GM12878 (cell line): ENCODE measurements at regions not wholly inside any gene's neighbourhood (a gene's known extent, or its start where the extent isn't known, plus 50 kb on each side); places are given as distances from the start of the nearest gene placed in this dataset.

ENCODE experiments used
- BCL11A ChIP-seq: IDR thresholded peaks from 2 replicates; pipeline ENCODE4 v1.6.1; 2011; ENCODE audit warnings: low read depth, low read length
- ETV6 ChIP-seq, 2 experiments: fragments of 450-650 bp in 1 of 2; IDR thresholded peaks in 1 of 2; conservative IDR thresholded peaks in 1 of 2; 2 replicates each; pipeline ENCODE4 v1.6.1; 2014; ENCODE audit warnings: antibody characterized with exemption in 1 of 2, borderline replicate concordance in 1 of 2, low read depth in 1 of 2, mild to moderate bottlenecking in 1 of 2, moderate library complexity in 1 of 2
- LARP7 ChIP-seq: fragments of 450-650 bp; IDR thresholded peaks from 2 replicates; pipeline ENCODE4 v1.6.1; 2017; ENCODE audit warnings: mild to moderate bottlenecking
- NFXL1 ChIP-seq: fragments of 450-650 bp; IDR thresholded peaks from 2 replicates; pipeline ENCODE4 v1.6.1; 2017; ENCODE audit warnings: antibody characterized with exemption, mild to moderate bottlenecking, borderline replicate concordance
- SRF ChIP-seq, 2 experiments: IDR thresholded peaks; 2 replicates each; pipeline ENCODE4 v1.6.1; 2011; ENCODE audit warnings: low read depth in 2 of 2, low read length in 2 of 2, mild to moderate bottlenecking in 1 of 2, moderate library complexity in 1 of 2
- YBX1 ChIP-seq: fragments of 450-650 bp; IDR thresholded peaks from 2 replicates; pipeline ENCODE4 v1.6.1; 2016; ENCODE audit warnings: antibody characterized with exemption
- TF ChIP-seq, protein P1 (sequence below): IDR thresholded peaks from 2 replicates; pipeline ENCODE4 v1.6.1; 2012; ENCODE audit warnings: improper control_type of control experiment, low read depth, low read length; ENCODE audit not compliant: insufficient replicate concordance
- TF ChIP-seq, protein P2 (sequence below): fragments of 450-650 bp; IDR thresholded peaks from 2 replicates; pipeline ENCODE4 v1.6.1; 2014; ENCODE audit warnings: mild to moderate bottlenecking
- TF ChIP-seq, protein P3 (sequence below): IDR thresholded peaks from 2 replicates; pipeline ENCODE4 v1.6.1; 2012; ENCODE audit warnings: low read depth, low read length, improper control_type of control experiment
- TF ChIP-seq, protein P4 (sequence below): fragments of 450-650 bp; IDR thresholded peaks from 2 replicates; pipeline ENCODE4 v1.6.1; 2017; ENCODE audit warnings: antibody characterized with exemption, mild to moderate bottlenecking, moderate library complexity
- TF ChIP-seq, protein P5 (sequence below): IDR thresholded peaks from 2 replicates; pipeline ENCODE4 v1.6.1; 2011; ENCODE audit warnings: borderline replicate concordance, low read depth, mild to moderate bottlenecking, moderate library complexity, low read length; ENCODE audit not compliant: insufficient read depth, poor library complexity, severe bottlenecking

DNA sequence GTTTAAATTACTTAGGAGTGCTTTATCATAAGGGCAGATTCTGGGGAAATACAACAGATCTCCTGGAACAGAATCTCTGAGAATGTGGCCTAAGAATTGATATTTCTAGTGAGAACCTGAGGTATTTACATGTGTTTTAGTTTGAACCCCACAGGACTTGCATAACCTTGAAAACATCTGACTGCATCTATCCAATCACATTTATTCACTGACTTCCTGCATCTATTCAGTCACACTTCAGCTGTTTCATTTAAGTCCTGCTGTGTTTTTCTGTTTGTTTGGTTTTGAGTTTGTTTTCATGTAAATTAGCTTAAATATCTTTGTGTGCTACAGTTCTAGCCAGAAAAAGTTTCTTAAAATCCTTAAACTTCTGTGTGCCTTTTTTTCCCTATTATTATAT is 1260.7 kb downstream of the PLA2G4A start (continued):
- TF ChIP-seq, protein P1, sequence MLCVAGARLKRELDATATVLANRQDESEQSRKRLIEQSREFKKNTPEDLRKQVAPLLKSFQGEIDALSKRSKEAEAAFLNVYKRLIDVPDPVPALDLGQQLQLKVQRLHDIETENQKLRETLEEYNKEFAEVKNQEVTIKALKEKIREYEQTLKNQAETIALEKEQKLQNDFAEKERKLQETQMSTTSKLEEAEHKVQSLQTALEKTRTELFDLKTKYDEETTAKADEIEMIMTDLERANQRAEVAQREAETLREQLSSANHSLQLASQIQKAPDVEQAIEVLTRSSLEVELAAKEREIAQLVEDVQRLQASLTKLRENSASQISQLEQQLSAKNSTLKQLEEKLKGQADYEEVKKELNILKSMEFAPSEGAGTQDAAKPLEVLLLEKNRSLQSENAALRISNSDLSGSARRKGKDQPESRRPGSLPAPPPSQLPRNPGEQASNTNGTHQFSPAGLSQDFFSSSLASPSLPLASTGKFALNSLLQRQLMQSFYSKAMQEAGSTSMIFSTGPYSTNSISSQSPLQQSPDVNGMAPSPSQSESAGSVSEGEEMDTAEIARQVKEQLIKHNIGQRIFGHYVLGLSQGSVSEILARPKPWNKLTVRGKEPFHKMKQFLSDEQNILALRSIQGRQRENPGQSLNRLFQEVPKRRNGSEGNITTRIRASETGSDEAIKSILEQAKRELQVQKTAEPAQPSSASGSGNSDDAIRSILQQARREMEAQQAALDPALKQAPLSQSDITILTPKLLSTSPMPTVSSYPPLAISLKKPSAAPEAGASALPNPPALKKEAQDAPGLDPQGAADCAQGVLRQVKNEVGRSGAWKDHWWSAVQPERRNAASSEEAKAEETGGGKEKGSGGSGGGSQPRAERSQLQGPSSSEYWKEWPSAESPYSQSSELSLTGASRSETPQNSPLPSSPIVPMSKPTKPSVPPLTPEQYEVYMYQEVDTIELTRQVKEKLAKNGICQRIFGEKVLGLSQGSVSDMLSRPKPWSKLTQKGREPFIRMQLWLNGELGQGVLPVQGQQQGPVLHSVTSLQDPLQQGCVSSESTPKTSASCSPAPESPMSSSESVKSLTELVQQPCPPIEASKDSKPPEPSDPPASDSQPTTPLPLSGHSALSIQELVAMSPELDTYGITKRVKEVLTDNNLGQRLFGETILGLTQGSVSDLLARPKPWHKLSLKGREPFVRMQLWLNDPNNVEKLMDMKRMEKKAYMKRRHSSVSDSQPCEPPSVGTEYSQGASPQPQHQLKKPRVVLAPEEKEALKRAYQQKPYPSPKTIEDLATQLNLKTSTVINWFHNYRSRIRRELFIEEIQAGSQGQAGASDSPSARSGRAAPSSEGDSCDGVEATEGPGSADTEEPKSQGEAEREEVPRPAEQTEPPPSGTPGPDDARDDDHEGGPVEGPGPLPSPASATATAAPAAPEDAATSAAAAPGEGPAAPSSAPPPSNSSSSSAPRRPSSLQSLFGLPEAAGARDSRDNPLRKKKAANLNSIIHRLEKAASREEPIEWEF, result no peak
- TF ChIP-seq, protein P2, sequence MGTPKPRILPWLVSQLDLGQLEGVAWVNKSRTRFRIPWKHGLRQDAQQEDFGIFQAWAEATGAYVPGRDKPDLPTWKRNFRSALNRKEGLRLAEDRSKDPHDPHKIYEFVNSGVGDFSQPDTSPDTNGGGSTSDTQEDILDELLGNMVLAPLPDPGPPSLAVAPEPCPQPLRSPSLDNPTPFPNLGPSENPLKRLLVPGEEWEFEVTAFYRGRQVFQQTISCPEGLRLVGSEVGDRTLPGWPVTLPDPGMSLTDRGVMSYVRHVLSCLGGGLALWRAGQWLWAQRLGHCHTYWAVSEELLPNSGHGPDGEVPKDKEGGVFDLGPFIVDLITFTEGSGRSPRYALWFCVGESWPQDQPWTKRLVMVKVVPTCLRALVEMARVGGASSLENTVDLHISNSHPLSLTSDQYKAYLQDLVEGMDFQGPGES, result no peak
- no peak for TF ChIP-seq NFXL1
- TF ChIP-seq, protein P3, sequence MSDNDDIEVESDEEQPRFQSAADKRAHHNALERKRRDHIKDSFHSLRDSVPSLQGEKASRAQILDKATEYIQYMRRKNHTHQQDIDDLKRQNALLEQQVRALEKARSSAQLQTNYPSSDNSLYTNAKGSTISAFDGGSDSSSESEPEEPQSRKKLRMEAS, result no peak
- no peak for TF ChIP-seq SRF (IDR thresholded peaks at IDR 0.05; ENCODE audit: low read depth in 2 of 2, low read length in 2 of 2)
- TF ChIP-seq ETV6 (conservative IDR thresholded peaks at IDR 0.05 in 1 of 2, IDR thresholded peaks at IDR 0.05 in 1 of 2; ENCODE audit: borderline replicate concordance in 1 of 2, low read depth in 1 of 2), result no peak
- TF ChIP-seq BCL11A, result no peak
- TF ChIP-seq, protein P4, sequence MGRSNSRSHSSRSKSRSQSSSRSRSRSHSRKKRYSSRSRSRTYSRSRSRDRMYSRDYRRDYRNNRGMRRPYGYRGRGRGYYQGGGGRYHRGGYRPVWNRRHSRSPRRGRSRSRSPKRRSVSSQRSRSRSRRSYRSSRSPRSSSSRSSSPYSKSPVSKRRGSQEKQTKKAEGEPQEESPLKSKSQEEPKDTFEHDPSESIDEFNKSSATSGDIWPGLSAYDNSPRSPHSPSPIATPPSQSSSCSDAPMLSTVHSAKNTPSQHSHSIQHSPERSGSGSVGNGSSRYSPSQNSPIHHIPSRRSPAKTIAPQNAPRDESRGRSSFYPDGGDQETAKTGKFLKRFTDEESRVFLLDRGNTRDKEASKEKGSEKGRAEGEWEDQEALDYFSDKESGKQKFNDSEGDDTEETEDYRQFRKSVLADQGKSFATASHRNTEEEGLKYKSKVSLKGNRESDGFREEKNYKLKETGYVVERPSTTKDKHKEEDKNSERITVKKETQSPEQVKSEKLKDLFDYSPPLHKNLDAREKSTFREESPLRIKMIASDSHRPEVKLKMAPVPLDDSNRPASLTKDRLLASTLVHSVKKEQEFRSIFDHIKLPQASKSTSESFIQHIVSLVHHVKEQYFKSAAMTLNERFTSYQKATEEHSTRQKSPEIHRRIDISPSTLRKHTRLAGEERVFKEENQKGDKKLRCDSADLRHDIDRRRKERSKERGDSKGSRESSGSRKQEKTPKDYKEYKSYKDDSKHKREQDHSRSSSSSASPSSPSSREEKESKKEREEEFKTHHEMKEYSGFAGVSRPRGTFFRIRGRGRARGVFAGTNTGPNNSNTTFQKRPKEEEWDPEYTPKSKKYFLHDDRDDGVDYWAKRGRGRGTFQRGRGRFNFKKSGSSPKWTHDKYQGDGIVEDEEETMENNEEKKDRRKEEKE, result no peak
- TF ChIP-seq, protein P5, sequence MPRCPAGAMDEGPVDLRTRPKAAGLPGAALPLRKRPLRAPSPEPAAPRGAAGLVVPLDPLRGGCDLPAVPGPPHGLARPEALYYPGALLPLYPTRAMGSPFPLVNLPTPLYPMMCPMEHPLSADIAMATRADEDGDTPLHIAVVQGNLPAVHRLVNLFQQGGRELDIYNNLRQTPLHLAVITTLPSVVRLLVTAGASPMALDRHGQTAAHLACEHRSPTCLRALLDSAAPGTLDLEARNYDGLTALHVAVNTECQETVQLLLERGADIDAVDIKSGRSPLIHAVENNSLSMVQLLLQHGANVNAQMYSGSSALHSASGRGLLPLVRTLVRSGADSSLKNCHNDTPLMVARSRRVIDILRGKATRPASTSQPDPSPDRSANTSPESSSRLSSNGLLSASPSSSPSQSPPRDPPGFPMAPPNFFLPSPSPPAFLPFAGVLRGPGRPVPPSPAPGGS, result no peak
- no peak for TF ChIP-seq LARP7
- no peak for TF ChIP-seq YBX1
- TF ChIP-seq, all 136 proteins: peak for 0
